ENCODE measurements at regions not wholly inside any gene's neighbourhood (a gene's known extent, or its start where the extent isn't known, plus 50 kb on each side); places are given as distances from the start of the nearest gene placed in this dataset.

DNA sequence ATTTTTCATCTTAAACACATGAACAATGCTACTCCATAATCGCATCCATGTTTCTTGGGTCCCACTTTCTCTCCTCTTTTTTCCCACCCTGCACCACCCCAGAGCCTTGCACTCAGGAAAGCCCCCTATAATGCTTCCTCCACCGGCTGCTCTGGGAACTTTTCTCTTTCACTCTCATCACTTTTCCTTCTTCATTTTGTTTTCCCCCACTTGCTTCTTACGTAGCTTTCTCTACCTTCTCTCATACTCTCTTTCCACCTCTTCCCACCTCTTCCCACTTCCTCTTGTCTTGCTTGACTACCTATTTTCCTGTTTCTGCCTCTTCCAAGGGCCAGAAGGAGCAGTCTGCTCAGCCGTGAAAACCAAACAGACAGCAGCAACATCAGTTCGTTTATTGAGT lies 229.5 kb upstream of the RHOBTB1 start:
- CTCF ChIA-PET: no interaction called here
- POLR2A ChIA-PET (ENCODE audit: low non-redundant PET): no interaction called here
- no peak for DNase-seq (ENCODE audit: low spot score)
- TF ChIP-seq, protein P1, sequence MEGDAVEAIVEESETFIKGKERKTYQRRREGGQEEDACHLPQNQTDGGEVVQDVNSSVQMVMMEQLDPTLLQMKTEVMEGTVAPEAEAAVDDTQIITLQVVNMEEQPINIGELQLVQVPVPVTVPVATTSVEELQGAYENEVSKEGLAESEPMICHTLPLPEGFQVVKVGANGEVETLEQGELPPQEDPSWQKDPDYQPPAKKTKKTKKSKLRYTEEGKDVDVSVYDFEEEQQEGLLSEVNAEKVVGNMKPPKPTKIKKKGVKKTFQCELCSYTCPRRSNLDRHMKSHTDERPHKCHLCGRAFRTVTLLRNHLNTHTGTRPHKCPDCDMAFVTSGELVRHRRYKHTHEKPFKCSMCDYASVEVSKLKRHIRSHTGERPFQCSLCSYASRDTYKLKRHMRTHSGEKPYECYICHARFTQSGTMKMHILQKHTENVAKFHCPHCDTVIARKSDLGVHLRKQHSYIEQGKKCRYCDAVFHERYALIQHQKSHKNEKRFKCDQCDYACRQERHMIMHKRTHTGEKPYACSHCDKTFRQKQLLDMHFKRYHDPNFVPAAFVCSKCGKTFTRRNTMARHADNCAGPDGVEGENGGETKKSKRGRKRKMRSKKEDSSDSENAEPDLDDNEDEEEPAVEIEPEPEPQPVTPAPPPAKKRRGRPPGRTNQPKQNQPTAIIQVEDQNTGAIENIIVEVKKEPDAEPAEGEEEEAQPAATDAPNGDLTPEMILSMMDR (conservative IDR thresholded peaks at IDR 0.05; ENCODE audit: low read depth): no peak
- H3K27ac ChIP-seq: no peak overlapping the region

DNA sequence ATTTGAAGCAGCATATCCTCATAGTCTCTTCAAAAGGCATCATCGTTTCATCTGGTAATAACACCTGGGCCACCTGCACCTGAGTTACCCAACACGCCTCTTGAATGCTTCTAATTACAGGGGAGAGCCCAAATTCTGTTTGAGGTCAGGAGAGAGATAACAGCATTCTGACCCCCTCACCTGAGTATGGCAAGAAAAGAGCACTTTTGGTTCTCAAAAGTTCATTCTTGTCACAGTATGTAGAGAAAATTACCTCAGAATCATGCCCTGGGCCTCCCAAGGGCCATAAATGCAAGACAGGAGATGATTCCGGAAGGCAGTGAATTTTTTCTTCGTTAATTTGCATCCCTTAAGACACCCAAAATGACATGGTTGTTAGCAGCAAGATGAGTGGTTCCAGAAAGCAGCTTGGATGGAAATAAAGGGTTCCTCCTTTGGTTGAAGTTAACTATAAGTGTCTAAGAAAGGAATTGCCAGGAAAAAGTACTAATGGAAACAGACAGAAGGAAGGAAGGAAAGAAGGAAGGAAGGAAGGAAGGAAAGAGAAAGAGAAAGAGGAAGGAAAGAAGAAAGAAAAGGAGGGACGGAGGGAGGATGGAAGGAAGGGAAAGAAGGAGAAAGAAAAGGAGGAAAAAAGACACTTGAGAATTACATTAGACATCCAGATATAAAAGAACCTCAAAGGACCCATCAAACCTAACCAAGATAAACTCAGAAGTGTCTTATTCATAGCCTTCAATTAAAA lies 228.4 kb upstream of the RHOBTB1 start:
- TF ChIP-seq, protein P1 (conservative IDR thresholded peaks at IDR 0.05; ENCODE audit: low read depth): no peak
- H3K27ac ChIP-seq: no peak overlapping the region

DNA sequence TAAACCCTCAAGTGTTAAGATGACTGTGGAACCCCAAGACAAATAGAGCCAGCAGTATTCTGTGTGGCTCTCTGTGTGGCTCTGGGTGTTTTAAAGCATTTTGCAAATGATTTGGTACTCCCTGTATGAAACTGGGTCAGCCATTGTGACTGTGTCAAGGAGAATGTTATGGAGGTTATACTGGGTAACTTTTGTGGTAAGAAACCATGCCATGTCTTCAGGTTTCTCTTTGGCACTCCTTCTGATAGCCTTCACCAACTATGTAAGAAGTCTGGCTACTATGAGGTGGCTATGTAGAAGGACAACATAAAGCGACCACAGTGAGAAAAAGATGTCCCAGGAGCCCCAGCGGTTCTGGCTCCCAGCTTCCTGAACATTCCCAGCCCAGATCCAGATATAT lies 226.6 kb upstream of the RHOBTB1 start:
- H3K27ac ChIP-seq: no peak overlapping the region
- TF ChIP-seq, protein P1 (conservative IDR thresholded peaks at IDR 0.05; ENCODE audit: low read depth): no peak
- no peak for DNase-seq (ENCODE audit: low spot score)
- POLR2A ChIA-PET (ENCODE audit: low non-redundant PET): no interaction called here
- CTCF ChIA-PET: no interaction called here

More for the DNA sequence above, 228.4 kb upstream of the RHOBTB1 start:
- CTCF ChIA-PET: no interaction called here
- POLR2A ChIA-PET (ENCODE audit: low non-redundant PET): no interaction called here
- no peak for DNase-seq (ENCODE audit: low spot score)

DNA sequence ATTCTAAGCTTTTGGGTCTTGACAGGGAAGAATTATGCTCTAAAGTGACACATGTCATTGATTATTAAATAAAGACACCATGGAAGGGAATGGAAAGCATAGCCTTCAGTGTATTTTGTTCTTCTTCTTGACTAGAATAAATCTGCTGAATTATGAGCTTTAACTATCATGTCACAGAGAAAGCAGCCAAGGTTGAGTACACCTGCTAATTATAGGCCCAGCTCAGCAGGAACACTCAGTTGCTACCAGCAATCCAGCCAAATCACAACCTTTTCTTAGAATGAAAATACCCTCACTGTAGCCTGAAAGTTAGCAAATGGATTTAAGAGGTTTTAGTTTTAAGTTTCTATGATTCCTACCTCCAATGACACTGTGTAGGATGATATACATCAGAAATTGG lies 225.3 kb upstream of the RHOBTB1 start:
- TF ChIP-seq, protein P1 (conservative IDR thresholded peaks at IDR 0.05; ENCODE audit: low read depth): no peak
- no peak for DNase-seq (ENCODE audit: low spot score)
- H3K27ac ChIP-seq: no peak overlapping the region
- ChIA-PET POLR2A (ENCODE audit: low non-redundant PET) (no interaction called here), CTCF (no interaction called here)

DNA sequence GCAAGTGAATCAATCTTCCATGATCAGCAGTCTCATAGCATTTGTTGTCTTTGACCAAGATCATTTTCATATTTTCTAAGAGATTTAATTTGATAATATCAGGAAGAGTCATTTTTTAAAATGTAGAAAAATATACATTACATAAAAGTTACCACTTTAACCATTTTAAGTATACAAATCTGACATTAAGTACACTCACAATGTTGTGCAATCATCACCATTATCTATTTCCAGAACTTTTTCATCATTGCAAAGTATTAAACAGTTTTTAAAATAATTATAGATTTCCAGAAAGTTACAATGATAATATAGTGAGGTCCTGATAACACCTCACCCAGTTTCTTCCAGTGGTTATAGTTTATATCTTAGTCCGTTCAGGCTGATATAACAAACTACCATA lies 222.5 kb upstream of the RHOBTB1 start:
- ChIA-PET CTCF (no interaction called here), POLR2A (ENCODE audit: low non-redundant PET) (no interaction called here)
- DNase-seq (ENCODE audit: low spot score): no peak
- H3K27ac ChIP-seq: no peak overlapping the region
- TF ChIP-seq, protein P1 (conservative IDR thresholded peaks at IDR 0.05; ENCODE audit: low read depth): no peak

DNA sequence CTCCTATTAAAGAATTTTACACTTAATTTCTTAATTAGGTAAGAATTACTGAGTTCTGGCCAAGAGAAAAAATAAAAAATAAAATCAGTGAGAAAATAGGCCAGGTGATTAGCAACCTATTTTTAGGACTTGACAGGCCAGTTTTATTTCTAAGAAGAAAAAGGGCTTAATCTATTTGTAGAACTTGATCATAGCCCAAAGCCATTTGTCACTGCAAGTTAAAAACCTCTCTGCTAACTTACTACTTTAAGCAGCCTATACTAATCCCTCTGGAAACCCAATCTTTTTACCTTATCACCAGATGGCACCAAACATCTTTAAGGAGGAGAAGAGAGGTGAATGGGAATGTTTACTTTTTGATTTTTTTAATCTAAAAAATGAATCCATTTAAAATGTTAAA lies 222.1 kb upstream of the RHOBTB1 start:
- POLR2A ChIA-PET (ENCODE audit: low non-redundant PET): no interaction called here
- no peak for DNase-seq (ENCODE audit: low spot score)
- TF ChIP-seq, protein P1 (conservative IDR thresholded peaks at IDR 0.05; ENCODE audit: low read depth): no peak
- CTCF ChIA-PET: interaction anchor here (1.3 kb wide), 1 partner anchor 25 kb away, joined by 5 read pairs; no protein-coding TSS in a partner anchor
- H3K27ac ChIP-seq: no peak overlapping the region

Data from RWPE1 (cell line).